Nephron (organoid): ENCODE measurements at regions not wholly inside any gene's neighbourhood (a gene's known extent, or its start where the extent isn't known, plus 50 kb on each side); places are given as distances from the start of the nearest gene placed in this dataset.
A peak's percentile ranks its signal among the peaks of the same experiment; 100 is the strongest.

ENCODE experiments used
- H3K27ac Mint-ChIP-seq, 3 experiments: 2 replicates each; pipeline ENCODE4 v1.8.0; 2020; ENCODE audit warnings: mixed read lengths in 3 of 3, mild to moderate bottlenecking in 2 of 3, moderate library complexity in 1 of 3
- H3K27me3 Mint-ChIP-seq: 2 replicates; pipeline ENCODE4 v1.8.0; 2021; ENCODE audit warnings: low read depth, mild to moderate bottlenecking, moderate library complexity, mixed read lengths
- H3K36me3 Mint-ChIP-seq: 2 replicates; pipeline ENCODE4 v1.8.0; 2020; ENCODE audit warnings: low read depth, mixed read lengths
- H3K4me1 Mint-ChIP-seq: 2 replicates; pipeline ENCODE4 v1.8.0; 2020; ENCODE audit warnings: mixed read lengths
- H3K4me3 Mint-ChIP-seq, 3 experiments: 2 replicates each; pipeline ENCODE4 v1.8.0; 2020; ENCODE audit warnings: mild to moderate bottlenecking in 3 of 3, mixed read lengths in 3 of 3, moderate library complexity in 2 of 3
- H3K9me3 Mint-ChIP-seq: 2 replicates; pipeline ENCODE4 v1.8.0; 2020; ENCODE audit warnings: mixed read lengths
- CTCF ChIP-seq, 3 experiments: fragments of 200-600 bp; sonication (generic); IDR thresholded peaks; one replicate each; pipeline ENCODE4 v1.5.0; 2021; ENCODE audit warnings: antibody characterized with exemption in 3 of 3; ENCODE audit not compliant: unreplicated experiment in 3 of 3

- H3K27me3 Mint-ChIP-seq = peaks cover 7% of the 10 kb centered on the region
- H3K4me1 Mint-ChIP-seq = peaks cover 6% of the 10 kb centered on the region
- no peaks in the 10 kb centered on the region for H3K36me3 Mint-ChIP-seq
- no peak overlapping the region for H3K4me3 Mint-ChIP-seq
- no peak for TF ChIP-seq CTCF (IDR thresholded peaks at IDR 0.05; ENCODE audit: unreplicated experiment in 3 of 3)
- no peak overlapping the region for H3K27ac Mint-ChIP-seq
- peaks cover 18% of the 10 kb centered on the region for H3K9me3 Mint-ChIP-seq
These were observed 177.5 kb downstream of the NXNL2 start for GRCh38 chr9:88712484-88712883.

GRCh38 chr9:88713010-88713409, 178.0 kb downstream of the NXNL2 start:
- no peak overlapping the region for H3K4me3 Mint-ChIP-seq
- H3K27ac Mint-ChIP-seq = no peak overlapping the region
- H3K4me1 Mint-ChIP-seq = peaks cover 6% of the 10 kb centered on the region
- H3K27me3 Mint-ChIP-seq = peaks cover 7% of the 10 kb centered on the region
- no peaks in the 10 kb centered on the region for H3K36me3 Mint-ChIP-seq
- no peak for TF ChIP-seq CTCF (IDR thresholded peaks at IDR 0.05; ENCODE audit: unreplicated experiment in 3 of 3)
- peaks cover 14% of the 10 kb centered on the region for H3K9me3 Mint-ChIP-seq

GRCh38 chr9:88716596-88717290, 181.8 kb downstream of the NXNL2 start:
- Mint-ChIP-seq H3K4me3 (no peak overlapping the region), H3K36me3 (no peaks in the 10 kb centered on the region), H3K4me1 (peaks cover 6% of the 10 kb centered on the region), H3K9me3 (peaks cover 11% of the 10 kb centered on the region), H3K27ac (peak overlapping the region in 2 of 3 experiments; percentile 21 to 65), H3K27me3 (peaks cover 7% of the 10 kb centered on the region)
- TF ChIP-seq CTCF (IDR thresholded peaks at IDR 0.05; ENCODE audit: unreplicated experiment in 3 of 3) = no peak

GRCh38 chr9:88721025-88721424, 186.0 kb downstream of the NXNL2 start:
- Mint-ChIP-seq H3K27ac (no peak overlapping the region), H3K9me3 (peaks cover 5% of the 10 kb centered on the region), H3K27me3 (no peaks in the 10 kb centered on the region), H3K4me1 (peaks cover 6% of the 10 kb centered on the region), H3K4me3 (no peak overlapping the region), H3K36me3 (no peaks in the 10 kb centered on the region)
- no peak for TF ChIP-seq CTCF (IDR thresholded peaks at IDR 0.05; ENCODE audit: unreplicated experiment in 3 of 3)

GRCh38 chr9:88721495-88722279, 186.7 kb downstream of the NXNL2 start:
- H3K27me3 Mint-ChIP-seq = no peaks in the 10 kb centered on the region
- no peak overlapping the region for H3K4me3 Mint-ChIP-seq
- H3K36me3 Mint-ChIP-seq = no peaks in the 10 kb centered on the region
- no peak for TF ChIP-seq CTCF (IDR thresholded peaks at IDR 0.05; ENCODE audit: unreplicated experiment in 3 of 3)
- H3K9me3 Mint-ChIP-seq = peaks cover under 1% of the 10 kb centered on the region
- peaks cover 2% of the 10 kb centered on the region for H3K4me1 Mint-ChIP-seq
- peak overlapping the region in 1 of 3 experiments; percentile 37 for H3K27ac Mint-ChIP-seq
